ENCODE measurements at regions not wholly inside any gene's neighbourhood (a gene's known extent, or its start where the extent isn't known, plus 50 kb on each side); places are given as distances from the start of the nearest gene placed in this dataset.
A peak's percentile ranks its signal among the peaks of the same experiment; 100 is the strongest.
"Not testable (repeated sequence)": the region's sequence is repeated elsewhere in the genome, so short reads cannot be mapped to it uniquely, and the experiment has no call there.

GRCh38 chr16:29181254-29181780 lies 196.5 kb downstream of the LAT start:
- H3K9me3 ChIP-seq (ENCODE audit: low read length); H3K27ac ChIP-seq (ENCODE audit: extremely low read length, insufficient read depth, low read length); ATAC-seq; FAIRE-seq; H4K20me1 ChIP-seq (ENCODE audit: insufficient read depth, low read length); H3K4me2 ChIP-seq (ENCODE audit: low read depth, low read length); H3K9ac ChIP-seq (ENCODE audit: insufficient read depth, low read depth, low read length); in situ Hi-C loops (cut with HindIII; ENCODE audit: extremely low pct_ligation_motif_present, low pct_unique_long_range_greater_than_20kb); H3K36me3 ChIP-seq (replicated peaks in 1 of 2; ENCODE audit: control insufficient read depth in 1 of 2, insufficient read depth in 2 of 2, low read length in 2 of 2); DNase-seq (ENCODE audit: low spot score); CTCF ChIA-PET (ENCODE audit: low intra/inter-chr PET ratio, low total read pairs); H2AFZ ChIP-seq (ENCODE audit: low read length); POLR2A ChIA-PET; H3K4me3 ChIP-seq (replicated peaks in 1 of 3; ENCODE audit: insufficient read depth in 1 of 3, low read depth in 2 of 3, low read length in 3 of 3); H3K27me3 ChIP-seq (ENCODE audit: control insufficient read depth in 1 of 2, insufficient read depth in 2 of 2, low read length in 2 of 2); intact Hi-C loops (cut with micrococcal nuclease; ENCODE audit: unreplicated experiment); H3K79me2 ChIP-seq (ENCODE audit: insufficient read depth, low read length); BruUV-seq (replicated peaks): not testable (repeated sequence)
- peaks cover 65% of the 10 kb centered on the region for H3K4me1 ChIP-seq (ENCODE audit: insufficient read depth, low read length)
- TF ChIP-seq DR1 (CRISPR knock-in tag; IDR thresholded peaks at IDR 0.05) (peak; percentile 5; the same call in 1 of the 2 replicates), ZNF883 (CRISPR knock-in tag; IDR thresholded peaks at IDR 0.05; ENCODE audit: not compliant biosample characterization) (peak; percentile 12)
- 81% methylated on average over 8 of the region's 13 CpGs for WGBS (ENCODE audit: low lambda C conversion rate)

GRCh38 chr16:29180206-29180600 lies 195.4 kb downstream of the LAT start:
- BruUV-seq (replicated peaks); H3K4me2 ChIP-seq (ENCODE audit: low read depth, low read length); H3K36me3 ChIP-seq (replicated peaks in 1 of 2; ENCODE audit: control insufficient read depth in 1 of 2, insufficient read depth in 2 of 2, low read length in 2 of 2); H3K79me2 ChIP-seq (ENCODE audit: insufficient read depth, low read length); H3K9me3 ChIP-seq (ENCODE audit: low read length); ATAC-seq; POLR2A ChIA-PET; H3K27ac ChIP-seq (ENCODE audit: extremely low read length, insufficient read depth, low read length); H3K9ac ChIP-seq (ENCODE audit: insufficient read depth, low read depth, low read length); intact Hi-C loops (cut with micrococcal nuclease; ENCODE audit: unreplicated experiment); CTCF ChIA-PET (ENCODE audit: low intra/inter-chr PET ratio, low total read pairs); in situ Hi-C loops (cut with HindIII; ENCODE audit: extremely low pct_ligation_motif_present, low pct_unique_long_range_greater_than_20kb); H3K27me3 ChIP-seq (ENCODE audit: control insufficient read depth in 1 of 2, insufficient read depth in 2 of 2, low read length in 2 of 2); H3K4me3 ChIP-seq (replicated peaks in 1 of 3; ENCODE audit: insufficient read depth in 1 of 3, low read depth in 2 of 3, low read length in 3 of 3); H2AFZ ChIP-seq (ENCODE audit: low read length); DNase-seq (ENCODE audit: low spot score); H4K20me1 ChIP-seq (ENCODE audit: insufficient read depth, low read length); FAIRE-seq: not testable (repeated sequence)
- H3K4me1 ChIP-seq (ENCODE audit: insufficient read depth, low read length): peaks cover 62% of the 10 kb centered on the region
- 8% methylated on average over 9 of the region's 15 CpGs for WGBS (ENCODE audit: low lambda C conversion rate)

Data from HepG2 (cell line).